Fibroblast of upper back skin (primary cell): ENCODE measurements at regions not wholly inside any gene's neighbourhood (a gene's known extent, or its start where the extent isn't known, plus 50 kb on each side); places are given as distances from the start of the nearest gene placed in this dataset.
"Not testable (repeated sequence)": the region's sequence is repeated elsewhere in the genome, so short reads cannot be mapped to it uniquely, and the experiment has no call there.

Source experiments
- DNase-seq: peaks from one replicate; pipeline ENCODE4 v3.0.0-alpha.2; 2013

DNA sequence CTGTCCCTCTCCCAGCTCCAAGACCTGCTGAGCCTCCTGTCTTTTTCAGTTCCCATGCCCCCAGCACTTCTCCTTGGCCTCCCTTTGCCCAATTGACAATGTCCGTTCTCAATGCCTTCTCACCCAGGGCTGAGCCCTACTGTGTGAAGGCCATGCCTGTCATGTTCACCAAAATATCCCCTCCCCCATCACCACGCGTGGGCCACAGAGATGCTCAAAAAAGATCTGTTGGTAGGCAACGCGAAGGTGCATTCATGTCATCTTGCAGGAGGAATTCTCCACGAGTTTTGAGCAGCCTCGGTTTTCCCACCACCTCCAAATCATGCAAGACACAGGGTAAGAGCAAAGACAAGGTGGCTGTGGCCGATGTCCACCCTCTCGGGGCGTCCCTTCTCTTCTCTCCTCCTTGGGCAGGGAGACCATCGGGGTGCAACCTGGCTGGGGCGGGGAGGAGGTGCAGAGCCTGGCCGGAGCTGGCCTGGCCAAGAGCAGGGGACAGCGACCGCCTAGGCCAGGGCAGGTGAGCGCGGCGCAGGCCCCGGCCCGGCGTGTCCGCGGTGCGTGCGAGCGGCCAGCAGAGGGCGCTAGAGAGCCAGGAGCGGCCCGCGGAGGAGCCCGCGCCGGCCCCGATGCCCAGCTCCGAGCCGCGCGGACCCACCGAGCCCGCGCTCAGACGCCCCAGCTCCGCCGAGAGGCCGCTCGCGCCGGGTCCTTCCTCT lies 56.3 kb upstream of the KRTAP5-11 start:
- peak; percentile 9 for DNase-seq

DNA sequence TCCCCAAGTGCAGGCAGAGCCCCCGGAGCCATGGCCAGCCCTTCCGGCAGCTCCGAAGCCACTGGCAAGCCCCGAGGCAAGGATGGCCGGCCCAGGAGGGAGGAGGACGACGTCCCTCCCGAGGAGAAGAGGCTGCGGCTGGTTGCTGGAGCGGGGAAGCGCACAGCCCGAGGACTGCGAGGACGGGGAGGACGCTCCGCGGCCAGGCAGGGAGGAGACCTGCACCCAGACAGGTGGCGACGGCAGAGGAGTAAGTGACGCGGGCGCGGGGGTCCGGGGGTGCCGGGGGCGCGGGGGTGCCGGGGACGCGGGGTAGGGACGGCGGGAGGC lies 56.8 kb upstream of the KRTAP5-11 start:
- peak; percentile 3 for DNase-seq

DNA sequence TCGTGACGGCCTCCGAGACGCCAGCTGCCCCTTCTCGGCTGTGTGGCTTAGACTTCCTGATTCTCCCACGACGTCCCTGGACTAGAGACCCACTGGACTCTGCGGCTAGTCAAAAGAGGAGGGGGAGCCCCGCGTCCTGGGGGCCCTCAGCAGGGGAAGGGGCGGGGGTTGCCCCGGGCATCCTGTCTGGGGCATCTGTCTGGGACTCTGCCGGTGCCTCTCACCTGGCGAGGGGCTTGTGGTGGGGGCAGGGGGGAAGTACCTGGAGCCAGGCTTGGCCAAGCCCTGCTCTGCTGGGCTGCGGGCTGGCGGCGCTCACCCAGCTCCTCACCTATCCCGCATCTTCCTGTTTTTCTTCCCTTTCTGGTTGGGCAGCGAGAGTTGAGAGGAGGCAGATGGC lies 57.2 kb upstream of the KRTAP5-11 start:
- DNase-seq, result not testable (repeated sequence)

DNA sequence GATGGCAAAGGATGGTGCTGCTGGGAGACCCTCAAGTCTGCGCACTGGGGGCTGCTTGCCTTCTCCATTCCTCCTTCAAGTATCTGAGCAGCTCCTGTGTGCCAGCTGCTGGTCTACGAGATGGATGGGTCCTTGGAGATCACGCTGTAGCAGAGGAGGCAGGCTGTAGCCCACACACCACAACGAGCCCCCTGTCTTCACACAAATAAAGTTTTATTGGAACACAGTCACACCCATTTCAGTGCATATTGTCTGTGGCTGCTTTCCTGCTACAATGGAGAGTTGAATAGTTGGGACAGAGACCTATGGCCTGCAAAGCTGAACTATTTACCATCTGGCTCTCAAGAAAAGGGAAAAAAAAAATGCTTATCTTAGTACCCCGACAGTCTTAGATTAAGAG lies 64.4 kb upstream of the KRTAP5-11 start:
- DNase-seq, result not testable (repeated sequence)

DNA sequence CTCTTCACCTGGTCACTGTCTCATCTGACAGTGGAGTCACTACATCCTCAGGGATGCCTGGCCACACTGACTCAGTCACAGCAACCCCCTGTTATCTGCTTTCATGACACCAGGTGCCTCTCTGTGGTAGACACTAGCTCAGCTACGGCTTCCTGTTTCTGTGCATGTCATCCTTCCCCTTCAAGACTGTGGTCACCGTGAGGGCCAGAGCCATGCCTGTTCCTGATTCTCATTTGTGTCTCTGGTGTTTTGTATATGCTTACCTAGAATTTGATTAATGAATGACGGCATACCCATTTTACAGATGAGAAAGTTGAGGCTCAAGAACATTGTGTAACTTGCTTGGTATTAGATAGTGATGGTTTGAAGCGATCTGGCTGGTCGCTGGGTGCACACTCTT lies 70.3 kb upstream of the KRTAP5-11 start:
- DNase-seq, result not testable (repeated sequence)

DNA sequence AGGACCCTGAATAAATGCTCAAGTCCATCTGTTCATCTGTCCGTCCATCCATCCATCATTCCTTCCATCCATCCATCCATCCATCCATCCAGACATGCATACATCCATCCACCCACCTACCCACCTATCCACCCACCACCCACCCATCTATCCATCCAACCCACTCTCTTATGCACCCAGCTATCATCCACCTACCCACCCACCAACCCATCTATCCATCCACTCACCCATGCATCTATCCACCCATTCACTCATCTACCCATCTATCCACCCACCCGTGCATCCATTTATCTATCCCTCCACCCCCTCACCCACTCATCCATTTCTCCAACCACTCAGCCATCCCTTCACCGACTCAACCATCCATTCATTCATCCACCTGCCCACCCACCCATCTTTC lies 71.7 kb upstream of the KRTAP5-11 start:
- not testable (repeated sequence) for DNase-seq

DNA sequence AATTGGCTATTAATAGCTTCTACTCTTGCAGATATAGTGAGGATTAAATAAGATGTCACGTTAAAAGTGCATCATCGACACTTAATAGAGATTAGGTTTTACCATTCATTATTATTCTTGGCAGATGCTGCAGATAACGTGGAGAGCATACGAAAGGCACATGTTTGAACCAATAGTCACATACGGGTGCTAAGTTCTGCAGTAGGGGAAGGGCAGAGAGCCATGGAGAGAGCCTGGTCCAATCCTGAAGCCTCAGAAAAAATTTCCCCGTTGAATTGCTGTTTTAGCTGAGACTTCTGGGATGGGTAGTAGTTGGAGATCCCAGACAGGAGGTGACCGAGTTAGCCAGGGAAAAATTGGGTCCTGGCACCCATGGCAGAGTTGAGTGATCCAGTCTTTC lies 72.4 kb upstream of the KRTAP5-11 start:
- not testable (repeated sequence) for DNase-seq

DNA sequence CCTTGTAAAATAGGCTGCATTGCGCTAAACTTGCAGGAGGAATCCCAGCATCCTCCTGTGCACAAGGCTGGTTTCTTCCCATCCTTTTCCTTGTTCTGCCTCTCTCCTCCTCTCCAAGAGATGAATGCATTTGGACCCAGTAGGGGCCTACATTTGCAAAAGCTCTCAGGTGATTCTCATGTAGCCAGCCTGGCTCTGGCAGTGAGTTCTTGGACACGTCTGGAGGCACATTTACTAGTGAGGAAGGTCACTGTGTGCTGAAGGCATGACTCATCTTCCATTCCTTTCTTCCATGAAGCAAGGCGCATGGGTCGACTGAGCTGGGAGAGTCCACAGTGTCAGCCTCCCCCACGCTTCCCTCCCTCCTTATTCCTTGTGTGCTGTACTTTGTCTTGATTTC lies 73.8 kb upstream of the KRTAP5-11 start:
- DNase-seq, result not testable (repeated sequence)

DNA sequence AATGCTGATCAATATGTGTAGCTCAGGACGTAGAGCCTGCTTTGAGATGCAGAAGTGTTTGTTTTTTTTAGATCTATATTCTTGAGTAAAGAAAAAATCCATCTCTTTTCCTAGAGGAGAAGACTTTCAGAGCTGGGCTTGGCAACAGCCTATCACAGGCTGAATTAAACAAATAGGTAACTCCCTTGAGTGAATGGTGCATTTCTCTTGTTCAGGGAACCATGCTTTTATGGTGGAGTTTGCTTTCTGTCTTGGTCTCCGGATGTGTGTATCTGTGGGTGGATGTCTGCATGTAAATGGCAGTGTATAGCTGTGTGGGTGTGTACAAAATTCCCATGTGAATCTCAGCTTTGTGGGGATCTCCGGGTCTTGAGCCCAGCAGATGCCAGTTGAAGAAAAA lies 82.3 kb upstream of the KRTAP5-11 start:
- DNase-seq, result not testable (repeated sequence)

DNA sequence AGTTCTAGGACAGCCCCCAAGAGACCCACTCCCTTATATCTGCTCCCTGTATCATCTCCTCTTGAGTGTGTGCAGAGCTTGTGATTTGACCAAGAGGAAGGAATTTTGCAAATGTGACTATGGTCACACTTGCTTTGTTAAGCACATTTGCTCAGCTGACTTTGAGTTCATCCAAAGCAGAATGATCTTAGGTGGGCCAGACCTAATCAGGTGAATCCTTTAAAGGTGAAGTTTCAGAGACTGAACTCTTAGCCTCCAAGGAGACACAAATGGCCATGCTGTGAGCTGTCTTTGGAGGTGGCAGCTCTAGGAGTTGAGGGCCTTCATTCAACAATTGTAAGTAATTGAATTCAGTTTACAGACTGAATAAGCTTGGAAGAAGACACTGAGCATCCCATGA lies 115.4 kb upstream of the KRTAP5-11 start:
- DNase-seq, result not testable (repeated sequence)

DNA sequence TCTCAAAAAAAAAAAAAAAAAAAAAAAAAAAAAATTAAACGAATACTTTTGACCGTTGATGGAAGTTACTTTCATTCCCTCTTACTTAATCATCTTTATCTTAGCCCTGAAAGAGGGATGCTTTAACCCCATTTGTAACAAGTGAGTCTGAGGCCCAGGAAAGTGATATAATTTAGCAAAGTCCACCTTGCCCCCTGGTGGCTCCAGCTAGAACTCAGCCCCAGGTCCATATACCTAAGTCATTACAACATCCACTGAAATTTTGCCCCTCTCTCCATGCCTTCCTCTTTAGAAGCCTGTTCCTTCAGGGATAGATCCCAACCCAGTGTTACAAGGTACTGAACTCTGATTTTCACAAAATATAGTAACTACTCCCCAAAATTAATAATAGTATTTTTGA lies 116.3 kb upstream of the KRTAP5-11 start:
- not testable (repeated sequence) for DNase-seq

DNA sequence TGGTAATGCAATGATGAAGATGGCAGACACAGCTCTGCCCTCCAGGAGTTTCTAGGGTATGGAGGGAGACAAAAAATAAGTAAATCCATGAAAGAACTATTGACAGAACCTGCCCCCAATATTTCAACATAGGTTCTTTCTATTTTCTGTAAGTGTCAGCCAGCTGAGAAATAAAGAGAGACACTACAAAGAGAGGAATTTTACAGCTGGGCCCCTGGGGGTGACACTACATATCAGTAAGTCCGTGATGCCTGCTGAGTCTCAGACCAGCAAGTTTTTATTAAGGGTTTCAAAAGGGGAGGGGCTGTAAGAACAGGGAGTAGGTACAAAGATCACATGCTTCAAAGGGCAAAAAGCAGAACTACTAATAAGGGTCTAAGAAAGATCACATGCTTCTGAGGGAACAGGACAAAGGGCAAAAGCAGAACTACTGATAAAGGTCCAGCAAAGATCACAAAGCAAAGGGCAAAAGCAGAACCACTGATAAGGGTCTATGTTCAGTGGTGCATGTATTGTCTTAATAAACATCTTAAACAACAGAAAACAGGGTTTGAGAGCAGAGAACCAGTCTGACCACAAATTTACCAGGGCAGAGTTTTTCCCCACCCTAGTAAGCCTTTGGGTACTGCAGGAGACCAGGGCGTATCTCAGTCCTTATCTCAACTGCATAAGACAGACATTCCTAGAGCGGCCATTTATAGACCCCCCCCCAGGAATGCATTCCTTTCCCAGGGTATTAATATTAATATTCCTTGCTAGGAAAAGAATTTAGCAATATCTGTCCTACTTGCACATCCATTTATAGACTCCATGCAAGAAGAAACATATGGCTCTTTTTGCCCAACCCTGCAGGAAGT lies 119.0 kb upstream of the KRTAP5-11 start:
- DNase-seq, result not testable (repeated sequence)

DNA sequence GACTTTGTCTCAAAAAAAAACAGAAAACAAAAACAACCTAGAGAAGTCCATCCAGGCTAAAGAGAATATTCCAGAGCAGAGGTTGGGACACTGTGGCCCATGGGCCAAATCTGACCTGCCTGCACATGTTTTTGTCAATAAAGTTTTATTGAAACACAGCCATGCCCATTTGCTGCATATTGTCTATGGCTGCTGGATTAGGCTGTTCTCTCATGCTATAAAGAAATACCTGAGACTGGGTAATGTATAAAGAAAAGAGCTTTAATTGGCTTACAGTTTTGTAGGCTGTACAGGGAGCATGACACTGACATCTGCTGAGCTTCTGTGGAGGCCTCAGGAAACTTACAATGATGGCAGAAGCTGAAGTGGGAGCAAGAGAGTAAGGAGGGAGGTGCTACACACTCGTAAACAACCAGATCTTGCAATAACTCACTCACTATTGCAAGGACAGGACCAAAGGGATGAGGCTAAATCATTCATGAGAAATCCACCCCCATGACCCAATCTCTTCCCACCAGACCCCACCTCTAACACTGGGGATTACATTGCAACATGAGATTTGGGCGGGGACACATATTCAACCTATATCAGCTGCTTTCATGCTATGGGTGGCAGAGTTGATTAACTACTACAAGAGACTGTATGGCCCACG lies 122.5 kb upstream of the KRTAP5-11 start:
- DNase-seq, result not testable (repeated sequence)

DNA sequence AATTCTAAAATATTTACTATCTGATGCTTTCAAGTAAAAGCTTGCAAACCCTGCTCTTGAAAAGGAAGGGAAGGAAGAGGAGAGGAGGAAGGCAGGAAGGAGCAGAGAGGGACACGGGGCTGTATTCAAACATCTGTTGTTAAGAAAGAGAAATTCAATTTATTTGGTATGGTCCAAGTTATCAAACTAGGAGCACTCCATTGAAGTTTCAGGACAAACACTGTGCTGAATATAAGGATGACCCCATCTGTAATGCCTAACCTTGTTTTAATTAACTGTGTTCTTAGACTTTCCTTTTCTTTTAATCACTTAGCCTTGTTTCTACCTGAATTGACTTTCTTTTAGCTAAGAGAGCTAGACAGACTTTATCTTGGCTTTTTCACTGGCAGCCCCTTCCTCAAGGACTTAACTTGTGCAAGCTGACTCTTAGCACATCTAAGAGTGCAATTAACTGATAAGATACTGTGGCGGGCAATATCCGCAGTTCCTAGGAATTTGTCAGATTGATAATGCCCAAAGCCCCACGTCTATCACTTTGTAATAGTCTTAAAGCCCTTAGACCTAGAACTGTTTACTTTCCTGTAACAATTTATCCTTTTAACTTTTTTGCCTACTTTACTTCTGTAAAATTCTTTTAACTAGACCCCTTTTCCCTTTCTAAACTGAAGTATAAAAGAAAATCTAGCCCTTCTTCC lies 123.2 kb upstream of the KRTAP5-11 start:
- DNase-seq, result not testable (repeated sequence)

DNA sequence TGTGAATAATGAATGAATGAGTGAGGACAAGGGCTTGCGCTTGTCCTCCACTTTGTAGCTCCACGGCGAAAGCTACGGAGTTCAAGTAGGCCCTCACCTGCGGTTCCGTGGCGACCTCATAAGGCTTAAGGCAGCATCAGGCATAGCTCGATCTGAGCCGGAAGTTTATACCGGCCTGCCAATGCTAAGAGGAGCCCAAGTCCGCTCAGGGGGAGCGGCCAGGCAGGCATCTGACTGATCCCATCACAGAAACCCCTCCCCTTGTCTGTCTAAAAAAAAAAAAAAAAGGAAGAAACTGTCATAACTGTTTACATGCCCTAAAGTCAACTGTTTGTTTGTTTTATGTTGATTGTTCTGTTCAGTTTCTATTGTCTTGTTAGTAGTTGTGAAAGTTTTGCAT lies 124.4 kb upstream of the KRTAP5-11 start:
- DNase-seq, result not testable (repeated sequence)

DNA sequence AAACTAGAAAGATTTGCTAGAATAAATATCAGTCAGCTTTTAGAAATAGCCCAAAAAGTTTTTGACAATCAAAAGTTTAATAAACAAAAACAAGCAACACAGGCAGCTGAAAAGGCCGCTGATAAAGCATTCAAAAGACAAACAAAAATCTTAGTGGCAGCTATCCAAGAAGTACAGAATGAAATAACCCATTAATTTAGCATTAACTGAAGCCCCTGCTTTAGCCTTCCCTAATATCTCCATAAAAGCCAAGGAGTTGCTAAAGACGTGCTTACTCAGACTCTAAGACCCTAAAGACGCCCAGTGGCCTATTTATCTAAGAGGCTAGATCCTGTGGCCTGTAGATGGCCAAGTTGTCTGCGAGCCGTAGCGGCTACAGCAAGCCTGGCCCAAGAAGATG lies 123.5 kb upstream of the DEFB108B start:
- DNase-seq, result not testable (repeated sequence)

DNA sequence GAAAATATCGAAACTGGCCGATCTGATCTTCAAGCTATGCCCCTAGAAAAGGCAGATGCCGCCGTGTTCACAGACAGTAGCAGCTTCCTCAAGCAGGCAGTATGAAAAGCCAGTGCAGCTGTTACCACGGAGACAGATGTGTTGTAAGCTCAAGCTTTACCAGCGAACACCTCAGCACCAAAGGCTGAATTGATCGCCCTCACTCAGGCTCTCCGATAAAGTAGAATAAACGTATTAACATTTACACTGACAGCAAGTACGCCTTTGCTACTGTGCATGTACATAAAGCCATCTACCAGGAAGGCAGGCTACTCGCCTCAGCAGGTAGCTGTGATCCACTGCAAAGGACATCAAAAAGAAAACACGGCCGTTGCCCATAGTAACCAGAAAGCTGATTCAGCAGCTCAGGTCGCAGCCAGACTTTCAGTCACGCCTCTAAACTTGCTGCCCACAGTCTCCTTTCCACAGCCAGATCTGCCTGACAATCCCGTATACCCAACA lies 122.8 kb upstream of the DEFB108B start:
- DNase-seq, result not testable (repeated sequence)

DNA sequence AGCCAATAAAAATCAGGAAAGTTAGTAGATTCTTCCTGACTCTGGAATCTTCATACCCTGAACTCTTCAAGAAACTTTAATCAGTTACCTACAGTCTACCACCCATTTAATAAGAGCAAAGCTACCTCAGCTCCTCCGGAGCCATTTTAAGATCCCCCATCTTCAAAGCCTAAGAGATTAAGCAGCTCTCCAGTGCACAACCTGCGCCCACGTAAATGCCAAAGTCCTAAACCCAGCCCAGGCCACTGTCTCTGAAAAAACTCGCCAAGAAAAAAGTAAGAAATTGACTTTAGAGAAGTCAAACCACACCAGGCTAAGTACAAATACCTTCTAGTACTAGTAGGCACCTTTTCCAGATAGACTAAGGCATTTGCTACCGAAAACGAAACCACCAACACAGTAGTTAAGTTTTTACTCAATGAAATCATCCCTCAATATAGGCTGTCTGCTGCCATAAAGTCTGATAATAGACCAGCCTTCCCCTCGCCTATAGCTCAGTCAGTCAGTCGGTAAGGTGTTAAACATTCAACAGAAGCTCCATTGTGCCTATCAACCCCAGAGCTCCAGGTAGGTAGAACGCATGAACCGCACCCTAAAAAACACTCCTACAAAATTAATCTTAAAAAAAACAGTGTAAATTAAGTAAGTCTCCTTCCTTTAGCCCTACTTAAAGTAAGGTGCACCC lies 122.2 kb upstream of the DEFB108B start:
- not testable (repeated sequence) for DNase-seq

DNA sequence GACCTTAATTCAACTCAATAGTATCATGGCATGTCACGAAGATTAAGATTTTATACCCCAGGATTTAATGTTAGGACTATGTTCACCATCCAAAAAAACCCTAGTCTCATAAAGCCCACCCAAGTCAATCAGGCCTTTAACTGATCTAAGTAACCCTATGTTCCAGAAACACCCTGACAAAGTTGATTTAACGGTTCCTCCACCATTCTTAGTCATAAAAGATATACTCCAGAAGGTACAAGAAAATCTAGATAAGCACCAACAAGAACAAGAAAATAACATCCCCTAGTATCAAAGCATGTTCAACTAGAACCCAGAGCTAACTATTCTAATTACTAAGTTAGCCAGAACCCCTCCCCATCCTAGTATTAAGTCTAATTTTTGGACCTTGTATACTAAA lies 120.7 kb upstream of the DEFB108B start:
- DNase-seq, result not testable (repeated sequence)

DNA sequence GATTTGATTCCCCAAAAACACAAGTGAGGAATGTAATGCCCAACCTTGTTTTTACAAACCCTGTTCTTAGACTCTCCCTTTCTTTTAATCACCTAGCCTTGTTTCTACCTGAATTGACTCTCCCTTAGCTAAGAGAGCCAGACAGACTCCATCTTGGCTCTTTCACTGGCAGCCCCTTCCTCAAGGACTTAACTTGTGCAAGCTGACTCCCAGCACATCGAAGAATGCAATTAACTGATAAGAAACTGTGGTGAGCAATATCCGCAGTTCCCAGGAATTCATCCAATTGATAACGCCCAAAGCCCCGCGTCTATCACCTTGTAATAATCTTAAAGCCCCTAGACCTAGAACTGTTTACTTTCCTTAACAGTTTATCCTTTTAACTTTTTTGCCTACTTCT lies 120.2 kb upstream of the DEFB108B start:
- DNase-seq, result not testable (repeated sequence)

DNA sequence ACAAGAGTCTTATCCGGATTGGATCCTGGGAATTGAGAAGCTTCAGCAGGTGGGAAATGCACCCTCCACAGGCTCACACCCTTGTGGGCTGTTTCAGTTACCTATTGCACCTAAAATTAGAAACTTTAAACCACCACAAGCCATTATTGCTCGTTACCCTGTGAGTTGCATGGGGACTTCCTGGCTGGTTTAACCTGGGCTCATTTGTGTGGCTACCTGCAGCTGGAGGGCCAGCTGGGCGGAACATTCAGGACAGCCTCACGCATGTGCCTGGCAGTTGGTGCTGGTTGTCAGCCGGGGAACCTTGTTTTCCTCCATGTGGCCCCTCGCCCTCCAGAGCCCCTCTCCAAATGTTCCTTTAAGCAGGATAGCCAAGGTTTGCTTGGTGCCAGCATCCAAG lies 118.5 kb upstream of the DEFB108B start:
- not testable (repeated sequence) for DNase-seq

DNA sequence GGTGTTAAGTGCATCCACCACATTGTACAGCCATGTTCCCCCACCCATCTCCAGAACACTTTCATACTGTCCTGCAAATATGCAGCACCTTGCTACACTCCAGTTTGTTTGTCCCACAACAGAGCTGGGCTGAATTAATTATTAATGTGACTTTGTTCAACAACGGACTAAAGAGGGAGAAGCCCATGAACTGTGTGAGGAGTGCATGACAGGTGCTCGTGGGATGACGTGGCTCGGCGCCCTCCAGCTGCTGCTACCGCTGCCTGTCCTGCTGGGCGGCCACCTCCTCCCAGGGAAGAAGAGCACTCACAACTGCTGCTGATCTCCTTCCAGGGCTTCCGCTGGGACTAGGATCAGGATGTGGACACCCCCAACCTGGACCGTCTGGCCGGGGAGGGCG lies 111.2 kb upstream of the DEFB108B start:
- DNase-seq, result not testable (repeated sequence)
